ENCODE measurements at regions not wholly inside any gene's neighbourhood (a gene's known extent, or its start where the extent isn't known, plus 50 kb on each side); places are given as distances from the start of the nearest gene placed in this dataset.

DNA sequence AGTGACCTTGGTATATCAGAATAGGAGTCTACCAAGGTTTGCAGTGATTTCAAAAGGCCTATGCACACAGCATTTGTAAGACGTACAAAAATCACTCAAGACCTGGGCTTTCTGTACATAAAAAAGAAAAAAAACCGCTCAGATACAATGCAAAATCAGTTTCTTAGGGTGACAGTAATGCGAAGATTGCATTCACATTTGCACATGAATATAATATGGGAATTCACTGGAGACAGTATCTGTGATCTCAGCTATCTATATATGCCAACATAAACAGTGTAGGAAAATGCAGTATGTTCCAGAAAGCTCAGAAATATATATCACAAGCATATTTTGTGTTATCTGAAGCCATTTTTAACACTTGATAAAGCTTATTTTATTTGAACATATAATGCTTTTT lies 176.4 kb upstream of the MYOCD start:
- Histone ChIP-seq H3K27me3 (ENCODE audit: control insufficient read depth, insufficient read depth, low read length) (no peaks in the 10 kb centered on the region), H3K36me3 (ENCODE audit: control insufficient read depth, insufficient read depth, low read length) (no peaks in the 10 kb centered on the region), H3K4me3 (ENCODE audit: low read depth, low read length) (no peak overlapping the region)
- TF ChIP-seq, protein P1, sequence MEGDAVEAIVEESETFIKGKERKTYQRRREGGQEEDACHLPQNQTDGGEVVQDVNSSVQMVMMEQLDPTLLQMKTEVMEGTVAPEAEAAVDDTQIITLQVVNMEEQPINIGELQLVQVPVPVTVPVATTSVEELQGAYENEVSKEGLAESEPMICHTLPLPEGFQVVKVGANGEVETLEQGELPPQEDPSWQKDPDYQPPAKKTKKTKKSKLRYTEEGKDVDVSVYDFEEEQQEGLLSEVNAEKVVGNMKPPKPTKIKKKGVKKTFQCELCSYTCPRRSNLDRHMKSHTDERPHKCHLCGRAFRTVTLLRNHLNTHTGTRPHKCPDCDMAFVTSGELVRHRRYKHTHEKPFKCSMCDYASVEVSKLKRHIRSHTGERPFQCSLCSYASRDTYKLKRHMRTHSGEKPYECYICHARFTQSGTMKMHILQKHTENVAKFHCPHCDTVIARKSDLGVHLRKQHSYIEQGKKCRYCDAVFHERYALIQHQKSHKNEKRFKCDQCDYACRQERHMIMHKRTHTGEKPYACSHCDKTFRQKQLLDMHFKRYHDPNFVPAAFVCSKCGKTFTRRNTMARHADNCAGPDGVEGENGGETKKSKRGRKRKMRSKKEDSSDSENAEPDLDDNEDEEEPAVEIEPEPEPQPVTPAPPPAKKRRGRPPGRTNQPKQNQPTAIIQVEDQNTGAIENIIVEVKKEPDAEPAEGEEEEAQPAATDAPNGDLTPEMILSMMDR (IDR thresholded peaks at IDR 0.05; ENCODE audit: insufficient read depth, low read length, poor library complexity, severe bottlenecking): no peak
- DNase-seq (ENCODE audit: low read depth): no peak

GRCh38 chr17:12492450-12492849 lies 173.2 kb upstream of the MYOCD start:
- H3K27me3 ChIP-seq (ENCODE audit: control insufficient read depth, insufficient read depth, low read length): no peaks in the 10 kb centered on the region
- DNase-seq (ENCODE audit: low read depth): no peak
- H3K36me3 ChIP-seq (ENCODE audit: control insufficient read depth, insufficient read depth, low read length): no peaks in the 10 kb centered on the region
- H3K4me3 ChIP-seq (ENCODE audit: low read depth, low read length): no peak overlapping the region
- TF ChIP-seq, protein P1 (IDR thresholded peaks at IDR 0.05; ENCODE audit: insufficient read depth, low read length, poor library complexity, severe bottlenecking): no peak

GRCh38 chr17:12505866-12506265 lies 159.8 kb upstream of the MYOCD start:
- DNase-seq (ENCODE audit: low read depth): no peak
- TF ChIP-seq, protein P1 (IDR thresholded peaks at IDR 0.05; ENCODE audit: insufficient read depth, low read length, poor library complexity, severe bottlenecking): no peak
- Histone ChIP-seq H3K36me3 (ENCODE audit: control insufficient read depth, insufficient read depth, low read length) (no peaks in the 10 kb centered on the region), H3K4me3 (ENCODE audit: low read depth, low read length) (no peak overlapping the region), H3K27me3 (ENCODE audit: control insufficient read depth, insufficient read depth, low read length) (no peaks in the 10 kb centered on the region)

DNA sequence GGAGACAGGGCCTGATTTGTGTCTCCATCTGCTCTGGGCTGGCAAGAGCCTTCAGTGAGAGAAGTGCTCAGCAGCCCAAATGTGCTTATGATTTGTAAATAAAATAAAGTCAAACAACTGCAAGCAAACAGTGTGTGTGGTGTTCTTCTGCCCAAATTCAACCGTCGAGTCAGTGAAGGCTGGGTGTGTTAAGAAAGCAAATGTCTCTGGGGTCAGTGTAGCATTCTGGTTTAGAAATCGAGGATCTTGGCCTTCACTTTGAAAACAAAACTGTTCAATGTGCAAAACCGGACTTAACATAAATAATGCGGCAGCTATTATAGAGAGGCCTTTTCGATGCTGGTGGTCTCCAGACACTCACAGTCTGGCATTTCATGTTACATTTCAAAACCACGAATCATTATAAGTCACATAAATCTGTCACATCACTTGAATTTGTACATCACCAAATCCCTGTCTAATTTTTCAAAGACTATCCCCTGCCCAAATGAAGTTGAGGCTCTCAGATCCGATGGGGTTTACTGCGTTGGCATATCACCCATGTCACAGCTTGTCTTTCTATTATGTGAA lies 158.6 kb upstream of the MYOCD start:
- no peak for DNase-seq (ENCODE audit: low read depth)
- no peaks in the 10 kb centered on the region for H3K27me3 ChIP-seq (ENCODE audit: control insufficient read depth, insufficient read depth, low read length)

DNA sequence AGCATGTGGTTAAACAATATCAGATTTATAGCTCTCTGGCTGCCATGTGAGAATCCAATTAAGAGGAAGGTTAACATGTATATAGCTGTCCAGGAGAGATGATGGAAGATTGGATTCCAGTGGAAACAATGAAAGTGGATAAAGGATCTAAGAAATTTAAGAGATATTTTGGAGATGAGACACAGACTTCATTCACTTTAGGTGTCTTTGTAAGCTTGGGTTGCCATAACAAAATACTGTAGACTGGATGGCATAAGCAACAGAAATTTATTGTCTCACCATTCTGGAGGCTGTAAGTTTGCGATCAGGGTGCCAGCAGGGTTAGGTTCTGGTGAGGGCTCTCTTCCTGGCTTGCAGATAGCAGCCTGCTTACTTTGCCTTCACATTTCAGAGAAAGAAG lies 155.9 kb upstream of the MYOCD start:
- no peak overlapping the region for H3K4me3 ChIP-seq (ENCODE audit: low read depth, low read length)
- TF ChIP-seq, protein P1 (IDR thresholded peaks at IDR 0.05; ENCODE audit: insufficient read depth, low read length, poor library complexity, severe bottlenecking): no peak
- no peak for DNase-seq (ENCODE audit: low read depth)
- no peaks in the 10 kb centered on the region for H3K36me3 ChIP-seq (ENCODE audit: control insufficient read depth, insufficient read depth, low read length)
- H3K27me3 ChIP-seq (ENCODE audit: control insufficient read depth, insufficient read depth, low read length): no peaks in the 10 kb centered on the region

More for the DNA sequence above, 158.6 kb upstream of the MYOCD start:
- TF ChIP-seq, protein P1 (IDR thresholded peaks at IDR 0.05; ENCODE audit: insufficient read depth, low read length, poor library complexity, severe bottlenecking): no peak
- Histone ChIP-seq H3K4me3 (ENCODE audit: low read depth, low read length) (no peak overlapping the region), H3K36me3 (ENCODE audit: control insufficient read depth, insufficient read depth, low read length) (no peaks in the 10 kb centered on the region)

GRCh38 chr17:12510535-12510934 lies 155.2 kb upstream of the MYOCD start:
- TF ChIP-seq, protein P1 (IDR thresholded peaks at IDR 0.05; ENCODE audit: insufficient read depth, low read length, poor library complexity, severe bottlenecking): no peak
- no peaks in the 10 kb centered on the region for H3K27me3 ChIP-seq (ENCODE audit: control insufficient read depth, insufficient read depth, low read length)
- no peak for DNase-seq (ENCODE audit: low read depth)

More at GRCh38 chr17:12510535-12510934, 155.2 kb upstream of the MYOCD start:
- H3K36me3 ChIP-seq (ENCODE audit: control insufficient read depth, insufficient read depth, low read length): no peaks in the 10 kb centered on the region
- H3K4me3 ChIP-seq (ENCODE audit: low read depth, low read length): no peak overlapping the region
